NT2/D1 (cell line): ENCODE measurements at regions not wholly inside any gene's neighbourhood (a gene's known extent, or its start where the extent isn't known, plus 50 kb on each side); places are given as distances from the start of the nearest gene placed in this dataset.

ENCODE experiments used
- DNase-seq: peaks from one replicate; pipeline ENCODE4 v3.0.0-alpha.2; 2011; ENCODE audit warnings: low read depth, low spot score
- H3K27me3 ChIP-seq: 2 replicates; pipeline ENCODE4 v1.6.0; 2011; ENCODE audit warnings: mild to moderate bottlenecking; ENCODE audit not compliant: insufficient read length, insufficient read depth
- H3K36me3 ChIP-seq: 2 replicates; pipeline ENCODE4 v1.6.1; 2011; ENCODE audit warnings: mild to moderate bottlenecking, low read length, mixed read lengths; ENCODE audit not compliant: insufficient read depth, insufficient read length
- H3K4me1 ChIP-seq: 2 replicates; pipeline ENCODE4 v1.5.1; 2011; ENCODE audit not compliant: insufficient read depth, insufficient read length
- H3K4me3 ChIP-seq: 2 replicates; pipeline ENCODE4 v1.5.1; 2011; ENCODE audit warnings: low read depth; ENCODE audit not compliant: insufficient read length
- H3K9ac ChIP-seq: 2 replicates; pipeline ENCODE4 v1.6.0; 2011; ENCODE audit warnings: low read depth; ENCODE audit not compliant: insufficient read length
- H3K9me3 ChIP-seq: 2 replicates; pipeline ENCODE4 v1.5.1; 2011; ENCODE audit warnings: mild to moderate bottlenecking, low read length; ENCODE audit not compliant: insufficient read depth
- SUZ12 ChIP-seq: IDR thresholded peaks from 2 replicates; pipeline ENCODE4 v1.6.1; 2011; ENCODE audit not compliant: insufficient read length, insufficient read depth; ENCODE audit errors: extremely low read depth
- YY1 ChIP-seq: IDR thresholded peaks from 2 replicates; pipeline ENCODE4 v1.6.1; 2011; ENCODE audit not compliant: insufficient read length, insufficient read depth
- ZNF274 ChIP-seq: IDR thresholded peaks from 2 replicates; pipeline ENCODE4 v1.6.1; 2011; ENCODE audit warnings: mild to moderate bottlenecking, low read depth, low read length

GRCh38 chr4:60359746-60360367 is 840.3 kb upstream of the ADGRL3 start:
- no peak for TF ChIP-seq ZNF274
- no peak for TF ChIP-seq YY1
- no peak for TF ChIP-seq SUZ12
- Histone ChIP-seq H3K9me3 (no peaks in the 10 kb centered on the region), H3K36me3 (no peaks in the 10 kb centered on the region), H3K4me3 (no peak overlapping the region), H3K9ac (no peak overlapping the region), H3K4me1 (no peaks in the 10 kb centered on the region), H3K27me3 (no peaks in the 10 kb centered on the region)
- no peak for DNase-seq

GRCh38 chr4:60365176-60365575 is 835.0 kb upstream of the ADGRL3 start:
- H3K9ac ChIP-seq: no peak overlapping the region
- H3K4me3 ChIP-seq: no peak overlapping the region
- no peaks in the 10 kb centered on the region for H3K27me3 ChIP-seq
- no peaks in the 10 kb centered on the region for H3K36me3 ChIP-seq
- TF ChIP-seq YY1: no peak
- TF ChIP-seq ZNF274: no peak
- TF ChIP-seq SUZ12: no peak
- H3K9me3 ChIP-seq: no peaks in the 10 kb centered on the region
- no peaks in the 10 kb centered on the region for H3K4me1 ChIP-seq
- DNase-seq: no peak

- Histone ChIP-seq H3K36me3 (no peaks in the 10 kb centered on the region), H3K4me1 (no peaks in the 10 kb centered on the region), H3K27me3 (no peaks in the 10 kb centered on the region), H3K9ac (no peak overlapping the region), H3K9me3 (no peaks in the 10 kb centered on the region), H3K4me3 (no peak overlapping the region)
- no peak for TF ChIP-seq SUZ12
- TF ChIP-seq YY1: no peak
- TF ChIP-seq ZNF274: no peak
- DNase-seq: no peak
Observed at GRCh38 chr4:60366661-60367060, 833.5 kb upstream of the ADGRL3 start.

- H3K9me3 ChIP-seq: no peaks in the 10 kb centered on the region
- no peak overlapping the region for H3K4me3 ChIP-seq
- TF ChIP-seq YY1 (no peak), SUZ12 (no peak), ZNF274 (no peak)
- DNase-seq: no peak
- no peak overlapping the region for H3K9ac ChIP-seq
- H3K4me1 ChIP-seq: no peaks in the 10 kb centered on the region
- H3K36me3 ChIP-seq: no peaks in the 10 kb centered on the region
- H3K27me3 ChIP-seq: no peaks in the 10 kb centered on the region
Observed at GRCh38 chr4:60368986-60369385, 831.1 kb upstream of the ADGRL3 start.

- H3K36me3 ChIP-seq: no peaks in the 10 kb centered on the region
- TF ChIP-seq SUZ12 (no peak), ZNF274 (no peak), YY1 (no peak)
- no peak for DNase-seq
Observed at GRCh38 chr4:60378010-60378409, 822.1 kb upstream of the ADGRL3 start.

GRCh38 chr4:60384516-60384915 is 815.6 kb upstream of the ADGRL3 start:
- no peak for DNase-seq
- no peaks in the 10 kb centered on the region for H3K4me1 ChIP-seq
- no peak overlapping the region for H3K9ac ChIP-seq
- H3K9me3 ChIP-seq: peaks cover 9% of the 10 kb centered on the region; the same call in 1 of the 2 replicates
- no peak overlapping the region for H3K4me3 ChIP-seq
- TF ChIP-seq SUZ12 (no peak), YY1 (no peak), ZNF274 (no peak)
- H3K36me3 ChIP-seq: no peaks in the 10 kb centered on the region
- no peaks in the 10 kb centered on the region for H3K27me3 ChIP-seq

More at GRCh38 chr4:60378010-60378409, 822.1 kb upstream of the ADGRL3 start:
- no peak overlapping the region for H3K4me3 ChIP-seq
- no peaks in the 10 kb centered on the region for H3K27me3 ChIP-seq
- no peak overlapping the region for H3K9ac ChIP-seq
- no peaks in the 10 kb centered on the region for H3K4me1 ChIP-seq
- H3K9me3 ChIP-seq: no peaks in the 10 kb centered on the region

GRCh38 chr4:60389633-60390032 is 810.5 kb upstream of the ADGRL3 start:
- no peaks in the 10 kb centered on the region for H3K36me3 ChIP-seq
- no peak overlapping the region for H3K4me3 ChIP-seq
- H3K9ac ChIP-seq: no peak overlapping the region
- H3K4me1 ChIP-seq: no peaks in the 10 kb centered on the region
- no peak for TF ChIP-seq SUZ12
- TF ChIP-seq YY1: no peak
- no peak for TF ChIP-seq ZNF274
- no peaks in the 10 kb centered on the region for H3K27me3 ChIP-seq
- peak; percentile 8 for DNase-seq
- H3K9me3 ChIP-seq: peaks cover 24% of the 10 kb centered on the region
